ENCODE measurements at regions not wholly inside any gene's neighbourhood (a gene's known extent, or its start where the extent isn't known, plus 50 kb on each side); places are given as distances from the start of the nearest gene placed in this dataset.
"Not testable (repeated sequence)": the region's sequence is repeated elsewhere in the genome, so short reads cannot be mapped to it uniquely, and the experiment has no call there.

DNA sequence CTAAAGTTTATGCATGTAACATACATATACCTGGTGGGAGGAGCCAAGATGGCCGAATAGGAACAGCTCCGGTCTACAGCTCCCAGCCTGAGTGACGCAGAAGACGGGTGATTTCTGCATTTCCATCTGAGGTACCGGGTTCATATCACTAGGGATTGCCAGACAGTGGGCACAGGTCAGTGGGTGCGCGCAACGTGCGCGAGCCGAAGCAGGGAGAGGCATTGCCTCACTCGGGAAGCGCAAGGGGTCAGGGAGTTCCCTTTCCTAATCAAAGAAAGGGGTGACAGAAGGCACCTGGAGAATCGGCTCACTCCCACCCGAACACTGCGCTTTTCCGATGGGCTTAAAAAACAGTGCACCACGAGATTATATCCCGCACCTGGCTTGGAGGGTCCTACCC is 80.8 kb downstream of the SNTN start:
- H3K27ac ChIP-seq (ENCODE audit: extremely low read length, insufficient read depth, low read length); intact Hi-C loops (cut with micrococcal nuclease; ENCODE audit: unreplicated experiment); FAIRE-seq; H4K20me1 ChIP-seq (ENCODE audit: insufficient read depth, low read length); H3K9me3 ChIP-seq (ENCODE audit: low read length); BruUV-seq (replicated peaks); H2AFZ ChIP-seq (ENCODE audit: low read length); H3K4me1 ChIP-seq (ENCODE audit: insufficient read depth, low read length); H3K27me3 ChIP-seq (ENCODE audit: control insufficient read depth in 1 of 2, insufficient read depth in 2 of 2, low read length in 2 of 2); CTCF ChIA-PET (ENCODE audit: low intra/inter-chr PET ratio, low total read pairs); in situ Hi-C loops (cut with HindIII; ENCODE audit: extremely low pct_ligation_motif_present, low pct_unique_long_range_greater_than_20kb); H3K79me2 ChIP-seq (ENCODE audit: insufficient read depth, low read length); H3K4me2 ChIP-seq (ENCODE audit: low read depth, low read length); H3K36me3 ChIP-seq (replicated peaks in 1 of 2; ENCODE audit: control insufficient read depth in 1 of 2, insufficient read depth in 2 of 2, low read length in 2 of 2); H3K4me3 ChIP-seq (replicated peaks in 1 of 3; ENCODE audit: insufficient read depth in 1 of 3, low read depth in 2 of 3, low read length in 3 of 3); POLR2A ChIA-PET; ATAC-seq; DNase-seq (ENCODE audit: low spot score); H3K9ac ChIP-seq (ENCODE audit: insufficient read depth, low read depth, low read length): not testable (repeated sequence)
- WGBS (ENCODE audit: low lambda C conversion rate), result 59% methylated on average over 15 of the region's 19 CpGs

DNA sequence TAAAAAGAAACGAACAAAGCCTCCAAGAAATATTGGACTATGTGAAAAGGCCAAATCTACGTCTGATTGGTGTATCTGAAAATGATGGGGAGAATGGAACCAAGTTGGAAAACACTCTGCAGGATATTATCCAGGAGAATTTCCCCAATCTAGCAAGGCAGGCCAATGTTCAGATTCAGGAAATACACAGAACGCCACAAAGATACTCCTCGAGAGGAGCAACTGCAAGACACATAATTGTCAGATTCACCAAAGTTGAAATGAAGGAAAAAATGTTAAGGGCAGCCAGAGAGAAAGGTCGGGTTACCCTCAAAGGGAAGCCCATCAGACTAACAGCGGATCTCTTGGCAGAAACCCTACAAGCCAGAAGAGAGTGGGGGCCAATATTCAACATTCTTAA is 82.2 kb downstream of the SNTN start:
- H3K9me3 ChIP-seq (ENCODE audit: low read length); H4K20me1 ChIP-seq (ENCODE audit: insufficient read depth, low read length); H3K79me2 ChIP-seq (ENCODE audit: insufficient read depth, low read length); H3K4me2 ChIP-seq (ENCODE audit: low read depth, low read length); POLR2A ChIA-PET; FAIRE-seq; H3K36me3 ChIP-seq (replicated peaks in 1 of 2; ENCODE audit: control insufficient read depth in 1 of 2, insufficient read depth in 2 of 2, low read length in 2 of 2); in situ Hi-C loops (cut with HindIII; ENCODE audit: extremely low pct_ligation_motif_present, low pct_unique_long_range_greater_than_20kb); H3K4me1 ChIP-seq (ENCODE audit: insufficient read depth, low read length); BruUV-seq (replicated peaks); H3K27ac ChIP-seq (ENCODE audit: extremely low read length, insufficient read depth, low read length); CTCF ChIA-PET (ENCODE audit: low intra/inter-chr PET ratio, low total read pairs); H3K27me3 ChIP-seq (ENCODE audit: control insufficient read depth in 1 of 2, insufficient read depth in 2 of 2, low read length in 2 of 2); H3K4me3 ChIP-seq (replicated peaks in 1 of 3; ENCODE audit: insufficient read depth in 1 of 3, low read depth in 2 of 3, low read length in 3 of 3); DNase-seq (ENCODE audit: low spot score); ATAC-seq; H3K9ac ChIP-seq (ENCODE audit: insufficient read depth, low read depth, low read length); H2AFZ ChIP-seq (ENCODE audit: low read length); intact Hi-C loops (cut with micrococcal nuclease; ENCODE audit: unreplicated experiment): not testable (repeated sequence)
- WGBS (ENCODE audit: low lambda C conversion rate), result 10% methylated on average over 6 of the region's 6 CpGs

DNA sequence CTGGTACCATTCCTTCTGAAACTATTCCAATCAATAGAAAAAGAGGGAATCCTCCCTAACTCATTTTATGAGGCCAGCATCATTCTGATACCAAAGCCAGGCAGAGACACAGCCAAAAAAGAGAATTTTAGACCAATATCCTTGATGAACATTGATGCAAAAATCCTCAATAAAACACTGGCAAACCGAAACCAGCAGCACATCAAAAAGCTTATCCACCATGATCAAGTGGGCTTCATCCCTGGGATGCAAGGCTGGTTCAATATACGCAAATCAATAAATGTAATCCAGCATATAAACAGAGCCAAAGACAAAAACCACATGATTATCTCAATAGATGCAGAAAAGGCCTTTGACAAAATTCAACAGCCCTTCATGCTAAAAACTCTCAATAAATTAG is 82.3 kb upstream of the C3orf49 start:
- FAIRE-seq; ATAC-seq; CTCF ChIA-PET (ENCODE audit: low intra/inter-chr PET ratio, low total read pairs): not testable (repeated sequence)

DNA sequence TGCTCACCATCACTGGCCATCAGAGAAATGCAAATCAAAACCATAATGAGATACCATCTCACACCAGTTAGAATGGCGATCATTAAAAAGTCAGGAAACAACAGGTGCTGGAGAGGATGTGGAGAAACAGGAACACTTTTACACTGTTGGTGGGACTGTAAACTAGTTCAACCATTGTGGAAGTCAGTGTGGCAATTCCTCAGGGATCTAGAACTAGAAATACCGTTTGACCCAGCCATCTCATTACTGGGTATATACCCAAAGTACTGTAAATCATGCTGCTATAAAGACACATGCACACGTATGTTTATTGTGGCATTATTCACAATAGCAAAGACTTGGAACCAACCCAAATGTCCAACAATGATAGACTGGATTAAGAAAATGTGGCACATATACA is 80.5 kb upstream of the C3orf49 start:
- H3K36me3 ChIP-seq (replicated peaks in 1 of 2; ENCODE audit: control insufficient read depth in 1 of 2, insufficient read depth in 2 of 2, low read length in 2 of 2); intact Hi-C loops (cut with micrococcal nuclease; ENCODE audit: unreplicated experiment); ATAC-seq; FAIRE-seq; H3K9ac ChIP-seq (ENCODE audit: insufficient read depth, low read depth, low read length); CTCF ChIA-PET (ENCODE audit: low intra/inter-chr PET ratio, low total read pairs); BruUV-seq (replicated peaks); H3K9me3 ChIP-seq (ENCODE audit: low read length); H3K4me2 ChIP-seq (ENCODE audit: low read depth, low read length); H3K27ac ChIP-seq (ENCODE audit: extremely low read length, insufficient read depth, low read length); DNase-seq (ENCODE audit: low spot score); H3K27me3 ChIP-seq (ENCODE audit: control insufficient read depth in 1 of 2, insufficient read depth in 2 of 2, low read length in 2 of 2); H3K79me2 ChIP-seq (ENCODE audit: insufficient read depth, low read length); H3K4me1 ChIP-seq (ENCODE audit: insufficient read depth, low read length); POLR2A ChIA-PET; H3K4me3 ChIP-seq (replicated peaks in 1 of 3; ENCODE audit: insufficient read depth in 1 of 3, low read depth in 2 of 3, low read length in 3 of 3); in situ Hi-C loops (cut with HindIII; ENCODE audit: extremely low pct_ligation_motif_present, low pct_unique_long_range_greater_than_20kb); H2AFZ ChIP-seq (ENCODE audit: low read length); H4K20me1 ChIP-seq (ENCODE audit: insufficient read depth, low read length): not testable (repeated sequence)
- WGBS (ENCODE audit: low lambda C conversion rate), result 33% methylated on average over 2 of the region's 3 CpGs

More for the DNA sequence above, 82.3 kb upstream of the C3orf49 start:
- H2AFZ ChIP-seq (ENCODE audit: low read length); H3K4me3 ChIP-seq (replicated peaks in 1 of 3; ENCODE audit: insufficient read depth in 1 of 3, low read depth in 2 of 3, low read length in 3 of 3); DNase-seq (ENCODE audit: low spot score); H3K4me1 ChIP-seq (ENCODE audit: insufficient read depth, low read length); in situ Hi-C loops (cut with HindIII; ENCODE audit: extremely low pct_ligation_motif_present, low pct_unique_long_range_greater_than_20kb); H3K9ac ChIP-seq (ENCODE audit: insufficient read depth, low read depth, low read length); BruUV-seq (replicated peaks); intact Hi-C loops (cut with micrococcal nuclease; ENCODE audit: unreplicated experiment); H3K27me3 ChIP-seq (ENCODE audit: control insufficient read depth in 1 of 2, insufficient read depth in 2 of 2, low read length in 2 of 2); H4K20me1 ChIP-seq (ENCODE audit: insufficient read depth, low read length); H3K79me2 ChIP-seq (ENCODE audit: insufficient read depth, low read length); H3K9me3 ChIP-seq (ENCODE audit: low read length); H3K27ac ChIP-seq (ENCODE audit: extremely low read length, insufficient read depth, low read length); H3K36me3 ChIP-seq (replicated peaks in 1 of 2; ENCODE audit: control insufficient read depth in 1 of 2, insufficient read depth in 2 of 2, low read length in 2 of 2); H3K4me2 ChIP-seq (ENCODE audit: low read depth, low read length); POLR2A ChIA-PET: not testable (repeated sequence)
- WGBS (ENCODE audit: low lambda C conversion rate), result 10% methylated on average over 2 of the region's 2 CpGs

All from HepG2 (cell line).